G401.6 (cell line): ENCODE measurements at regions not wholly inside any gene's neighbourhood (a gene's known extent, or its start where the extent isn't known, plus 50 kb on each side); places are given as distances from the start of the nearest gene placed in this dataset.

Experiments used
- FAIRE-seq: peaks from 2 replicates; lab custom pipeline; 2012; peaks lifted over from hg19 to GRCh38; lab: Jason Lieb, UNC

- FAIRE-seq, result no peak
Measured at GRCh38 chrX:85517994-85518718, 138.7 kb upstream of the POF1B start.

- FAIRE-seq, result no peak
Measured at GRCh38 chrX:85516131-85516530, 136.7 kb upstream of the POF1B start.

- no peak for FAIRE-seq
Measured at GRCh38 chrX:85506871-85507270, 127.4 kb upstream of the POF1B start.

- FAIRE-seq, result no peak
Measured at GRCh38 chrX:85505801-85506200, 126.3 kb upstream of the POF1B start.

- no peak for FAIRE-seq
Measured at GRCh38 chrX:85504381-85504780, 124.9 kb upstream of the POF1B start.

GRCh38 chrX:85503258-85504158 lies 124.0 kb upstream of the POF1B start:
- FAIRE-seq, result no peak

- FAIRE-seq, result no peak
Measured at GRCh38 chrX:85501349-85501748, 121.9 kb upstream of the POF1B start.

- no peak for FAIRE-seq
Measured at GRCh38 chrX:85499400-85499799, 119.9 kb upstream of the POF1B start.

GRCh38 chrX:85493821-85494220 lies 114.4 kb upstream of the POF1B start:
- no peak for FAIRE-seq

- FAIRE-seq, result no peak
Measured at GRCh38 chrX:85454295-85454694, 74.8 kb upstream of the POF1B start.

GRCh38 chrX:85444613-85445012 lies 65.1 kb upstream of the POF1B start:
- no peak for FAIRE-seq
